ENCODE measurements at regions not wholly inside any gene's neighbourhood (a gene's known extent, or its start where the extent isn't known, plus 50 kb on each side); places are given as distances from the start of the nearest gene placed in this dataset.
"Not testable (repeated sequence)": the region's sequence is repeated elsewhere in the genome, so short reads cannot be mapped to it uniquely, and the experiment has no call there.

GRCh38 chr10:81405399-81405798, 469.6 kb upstream of the NRG3 start:
- 87% methylated on average over 2 of the region's 2 CpGs for WGBS
- Histone ChIP-seq H3K27me3 (no peaks in the 10 kb centered on the region), H3K27ac (replicated peaks in 1 of 4) (no peak overlapping the region), H3K9me3 (no peaks in the 10 kb centered on the region), H3K36me3 (no peaks in the 10 kb centered on the region), H3K4me3 (no peak overlapping the region), H3K4me1 (no peaks in the 10 kb centered on the region)
- intact Hi-C loops (cut with DNase I): no loop called here
- TF ChIP-seq CTCF (IDR thresholded peaks at IDR 0.05): no peak
- TF ChIP-seq POLR2AphosphoS5 (IDR thresholded peaks at IDR 0.05): no peak
- no peak for TF ChIP-seq EP300 (IDR thresholded peaks at IDR 0.05)
- no peak for TF ChIP-seq POLR2A (IDR thresholded peaks at IDR 0.05; ENCODE audit: low read depth)
- DNase-seq (ENCODE audit: extremely low spot score): no peak

GRCh38 chr10:81414038-81414437, 461.0 kb upstream of the NRG3 start:
- Histone ChIP-seq H3K9me3 (no peaks in the 10 kb centered on the region), H3K4me3 (no peak overlapping the region), H3K4me1 (no peaks in the 10 kb centered on the region), H3K27ac (replicated peaks in 1 of 4) (no peak overlapping the region), H3K27me3 (no peaks in the 10 kb centered on the region), H3K36me3 (no peaks in the 10 kb centered on the region)
- 17% methylated on average over 1 of the region's 1 CpG for WGBS
- DNase-seq (ENCODE audit: extremely low spot score): no peak
- intact Hi-C loops (cut with DNase I): no loop called here
- no peak for TF ChIP-seq POLR2AphosphoS5 (IDR thresholded peaks at IDR 0.05)
- TF ChIP-seq CTCF (IDR thresholded peaks at IDR 0.05): no peak
- TF ChIP-seq POLR2A (IDR thresholded peaks at IDR 0.05; ENCODE audit: low read depth): no peak
- no peak for TF ChIP-seq EP300 (IDR thresholded peaks at IDR 0.05)

- H3K36me3 ChIP-seq: no peaks in the 10 kb centered on the region
- intact Hi-C loops (cut with DNase I): no loop called here
Measured at GRCh38 chr10:81426722-81427121, 448.3 kb upstream of the NRG3 start.

GRCh38 chr10:81428456-81429134, 446.4 kb upstream of the NRG3 start:
- no peaks in the 10 kb centered on the region for H3K4me1 ChIP-seq
- no peak for DNase-seq (ENCODE audit: extremely low spot score)
- no peak overlapping the region for H3K4me3 ChIP-seq
- WGBS: 60% methylated on average over 2 of the region's 2 CpGs
- no peaks in the 10 kb centered on the region for H3K36me3 ChIP-seq
- intact Hi-C loops (cut with DNase I): no loop called here
- no peaks in the 10 kb centered on the region for H3K27me3 ChIP-seq
- TF ChIP-seq POLR2AphosphoS5 (IDR thresholded peaks at IDR 0.05) (no peak), POLR2A (IDR thresholded peaks at IDR 0.05; ENCODE audit: low read depth) (no peak), CTCF (IDR thresholded peaks at IDR 0.05) (no peak), EP300 (IDR thresholded peaks at IDR 0.05) (no peak)
- no peak overlapping the region for H3K27ac ChIP-seq (replicated peaks in 1 of 4)
- H3K9me3 ChIP-seq: no peaks in the 10 kb centered on the region

More at GRCh38 chr10:81426722-81427121, 448.3 kb upstream of the NRG3 start:
- no peaks in the 10 kb centered on the region for H3K27me3 ChIP-seq
- no peak overlapping the region for H3K4me3 ChIP-seq
- DNase-seq (ENCODE audit: extremely low spot score): no peak
- H3K4me1 ChIP-seq: no peaks in the 10 kb centered on the region
- no peak overlapping the region for H3K27ac ChIP-seq (replicated peaks in 1 of 4)
- no peaks in the 10 kb centered on the region for H3K9me3 ChIP-seq
- TF ChIP-seq EP300 (IDR thresholded peaks at IDR 0.05) (no peak), POLR2A (IDR thresholded peaks at IDR 0.05; ENCODE audit: low read depth) (no peak), CTCF (IDR thresholded peaks at IDR 0.05) (no peak), POLR2AphosphoS5 (IDR thresholded peaks at IDR 0.05) (no peak)

GRCh38 chr10:81439445-81439844, 435.5 kb upstream of the NRG3 start:
- TF ChIP-seq POLR2A (IDR thresholded peaks at IDR 0.05; ENCODE audit: low read depth) (no peak), POLR2AphosphoS5 (IDR thresholded peaks at IDR 0.05) (no peak), CTCF (IDR thresholded peaks at IDR 0.05) (no peak), EP300 (IDR thresholded peaks at IDR 0.05) (no peak)
- Histone ChIP-seq H3K4me3 (no peak overlapping the region), H3K36me3 (no peaks in the 10 kb centered on the region), H3K9me3 (peaks cover 0 to 4% (median 0%) of the 10 kb centered on the region in 4 donors), H3K27ac (replicated peaks in 1 of 4) (no peak overlapping the region), H3K4me1 (no peaks in the 10 kb centered on the region), H3K27me3 (no peaks in the 10 kb centered on the region)
- intact Hi-C loops (cut with DNase I): no loop called here
- DNase-seq (ENCODE audit: extremely low spot score): no peak
- WGBS: 82% methylated on average over 2 of the region's 2 CpGs

GRCh38 chr10:81441624-81442023, 433.4 kb upstream of the NRG3 start:
- H3K27ac ChIP-seq (replicated peaks in 1 of 4); H3K4me1 ChIP-seq; H3K27me3 ChIP-seq; H3K36me3 ChIP-seq; H3K9me3 ChIP-seq; H3K4me3 ChIP-seq; DNase-seq (ENCODE audit: extremely low spot score); intact Hi-C loops (cut with DNase I): not testable (repeated sequence)
- 94% methylated on average over 21 of the region's 21 CpGs for WGBS

Data from esophagus muscularis mucosa (tissue), 4 donors.